ENCODE measurements at regions not wholly inside any gene's neighbourhood (a gene's known extent, or its start where the extent isn't known, plus 50 kb on each side); places are given as distances from the start of the nearest gene placed in this dataset.

- TF ChIP-seq FOXK2 (IDR thresholded peaks at IDR 0.05) (no peak), SP1 (IDR thresholded peaks at IDR 0.05) (no peak), FOXM1 (IDR thresholded peaks at IDR 0.05; ENCODE audit: borderline replicate concordance) (no peak), L3MBTL2 (conservative IDR thresholded peaks at IDR 0.05) (no peak), PKNOX1 (IDR thresholded peaks at IDR 0.05) (no peak), ARNT (IDR thresholded peaks at IDR 0.05) (no peak), BHLHE40 (IDR thresholded peaks at IDR 0.05; ENCODE audit: borderline replicate concordance) (no peak), ELF4 (IDR thresholded peaks at IDR 0.05) (no peak), HDGF (IDR thresholded peaks at IDR 0.05; ENCODE audit: borderline replicate concordance) (no peak), NFRKB (IDR thresholded peaks at IDR 0.05) (no peak)
Observed at GRCh38 chr5:106415541-106415940, 1255.2 kb downstream of the EFNA5 start.

All from HEK293T (cell line).